Astrocyte (in vitro differentiated cells and primary cell): ENCODE measurements at regions not wholly inside any gene's neighbourhood (a gene's known extent, or its start where the extent isn't known, plus 50 kb on each side); places are given as distances from the start of the nearest gene placed in this dataset.
A peak's percentile ranks its signal among the peaks of the same experiment; 100 is the strongest.

Experiments used
- DNase-seq: peaks from one replicate; pipeline ENCODE4 v3.0.0-alpha.2; 2010; ENCODE audit warnings: low read depth
- FAIRE-seq: peaks from 2 replicates; lab custom pipeline; 2011; peaks lifted over from hg19 to GRCh38; lab: Jason Lieb, UNC
- H2AFZ ChIP-seq: 2 replicates; pipeline ENCODE4 v1.6.0; 2012; ENCODE audit warnings: low read depth, low read length, inconsistent platforms
- H3K27ac ChIP-seq: 2 replicates; pipeline ENCODE4 v1.5.1; 2011; ENCODE audit warnings: low read depth, low read length, inconsistent platforms
- H3K27me3 ChIP-seq: 2 replicates; pipeline ENCODE4 v1.6.0; 2011; ENCODE audit warnings: low read length, inconsistent platforms; ENCODE audit not compliant: insufficient read depth
- H3K36me3 ChIP-seq: 2 replicates; pipeline ENCODE4 v1.5.1; 2011; ENCODE audit warnings: low read length, inconsistent platforms; ENCODE audit not compliant: insufficient read depth
- H3K4me1 ChIP-seq: 2 replicates; pipeline ENCODE4 v1.5.1; 2011; ENCODE audit warnings: low read length, inconsistent platforms; ENCODE audit not compliant: insufficient read depth
- H3K4me2 ChIP-seq: 2 replicates; pipeline ENCODE4 v1.6.0; 2012; ENCODE audit warnings: low read length, inconsistent platforms
- H3K4me3 ChIP-seq: 2 replicates; pipeline ENCODE4 v1.5.1; 2011; ENCODE audit warnings: low read depth, mild to moderate bottlenecking, low read length, inconsistent platforms; ENCODE audit not compliant: insufficient read depth
- H3K79me2 ChIP-seq: 2 replicates; pipeline ENCODE4 v1.6.0; 2012; ENCODE audit warnings: mild to moderate bottlenecking, low read length, inconsistent platforms; ENCODE audit not compliant: insufficient read depth
- H3K9ac ChIP-seq: 2 replicates; pipeline ENCODE4 v1.6.0; 2012; ENCODE audit warnings: mild to moderate bottlenecking, low read length, inconsistent platforms
- H3K9me3 ChIP-seq: 2 replicates; pipeline ENCODE4 v1.5.1; 2012; ENCODE audit warnings: low read depth, mild to moderate bottlenecking, low read length, inconsistent platforms; ENCODE audit not compliant: insufficient read depth
- H4K20me1 ChIP-seq: 2 replicates; pipeline ENCODE4 v1.6.0; 2012; ENCODE audit warnings: low read length, inconsistent platforms; ENCODE audit not compliant: insufficient read depth
- H3K27ac Mint-ChIP-seq: one replicate; pipeline ENCODE4 v1.8.0; 2021; ENCODE audit warnings: mild to moderate bottlenecking, mixed read lengths; ENCODE audit not compliant: unreplicated experiment
- H3K27me3 Mint-ChIP-seq: one replicate; pipeline ENCODE4 v1.8.0; 2021; ENCODE audit warnings: low read depth, mixed read lengths; ENCODE audit not compliant: unreplicated experiment
- H3K36me3 Mint-ChIP-seq: one replicate; pipeline ENCODE4 v1.8.0; 2021; ENCODE audit warnings: low read depth, mixed read lengths; ENCODE audit not compliant: unreplicated experiment
- H3K4me1 Mint-ChIP-seq: one replicate; pipeline ENCODE4 v1.8.0; 2021; ENCODE audit warnings: low read depth, mixed read lengths; ENCODE audit not compliant: unreplicated experiment
- H3K4me3 Mint-ChIP-seq: one replicate; pipeline ENCODE4 v1.8.0; 2021; ENCODE audit warnings: mild to moderate bottlenecking, moderate library complexity, mixed read lengths; ENCODE audit not compliant: unreplicated experiment
- H3K9me3 Mint-ChIP-seq: one replicate; pipeline ENCODE4 v1.8.0; 2021; ENCODE audit warnings: mild to moderate bottlenecking, mixed read lengths; ENCODE audit not compliant: unreplicated experiment
- EZH2 ChIP-seq: IDR thresholded peaks from 2 replicates; pipeline ENCODE4 v1.6.1; 2012; ENCODE audit warnings: mild to moderate bottlenecking, low read length, inconsistent platforms; ENCODE audit not compliant: insufficient read depth
- TF ChIP-seq, protein P1 (sequence below): IDR thresholded peaks from 2 replicates; pipeline ENCODE4 v1.5.1; 2011; ENCODE audit warnings: low read depth, mild to moderate bottlenecking, inconsistent platforms, low read length, moderate library complexity; ENCODE audit not compliant: insufficient read depth

DNA sequence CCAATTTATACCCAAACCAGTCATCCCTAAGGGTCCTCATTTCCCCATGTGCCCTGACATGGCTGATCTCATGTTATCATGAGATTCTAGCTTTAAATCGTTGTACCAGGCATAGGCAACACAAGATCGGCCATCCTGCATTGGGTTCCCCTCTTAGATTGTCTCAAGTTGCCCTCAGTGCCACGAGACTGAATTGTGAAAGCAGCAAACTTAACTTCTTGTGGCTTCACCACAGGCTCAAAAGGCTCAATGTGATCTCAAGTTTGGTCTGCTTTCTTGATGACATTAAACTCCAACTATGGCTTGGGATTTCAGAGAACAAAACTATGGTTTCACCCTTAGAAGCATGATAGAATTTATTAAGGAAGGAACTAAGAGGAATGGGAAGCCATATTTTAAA lies 168.5 kb upstream of the SYT6 start:
- Histone ChIP-seq H3K27me3 (no peaks in the 10 kb centered on the region), H3K9me3 (no peaks in the 10 kb centered on the region), H3K27ac (no peak overlapping the region), H3K4me1 (peaks cover 26% of the 10 kb centered on the region), H3K9ac (no peak overlapping the region), H4K20me1 (no peaks in the 10 kb centered on the region), H2AFZ (no peak overlapping the region), H3K4me3 (no peak overlapping the region), H3K79me2 (no peaks in the 10 kb centered on the region), H3K36me3 (no peaks in the 10 kb centered on the region), H3K4me2 (no peak overlapping the region)
- Mint-ChIP-seq H3K4me3 (no peak overlapping the region), H3K27ac (no peak overlapping the region), H3K36me3 (no peaks in the 10 kb centered on the region), H3K4me1 (peaks cover 24% of the 10 kb centered on the region), H3K9me3 (no peaks in the 10 kb centered on the region), H3K27me3 (no peaks in the 10 kb centered on the region)
- FAIRE-seq: no peak
- no peak for DNase-seq
- TF ChIP-seq, protein P1, sequence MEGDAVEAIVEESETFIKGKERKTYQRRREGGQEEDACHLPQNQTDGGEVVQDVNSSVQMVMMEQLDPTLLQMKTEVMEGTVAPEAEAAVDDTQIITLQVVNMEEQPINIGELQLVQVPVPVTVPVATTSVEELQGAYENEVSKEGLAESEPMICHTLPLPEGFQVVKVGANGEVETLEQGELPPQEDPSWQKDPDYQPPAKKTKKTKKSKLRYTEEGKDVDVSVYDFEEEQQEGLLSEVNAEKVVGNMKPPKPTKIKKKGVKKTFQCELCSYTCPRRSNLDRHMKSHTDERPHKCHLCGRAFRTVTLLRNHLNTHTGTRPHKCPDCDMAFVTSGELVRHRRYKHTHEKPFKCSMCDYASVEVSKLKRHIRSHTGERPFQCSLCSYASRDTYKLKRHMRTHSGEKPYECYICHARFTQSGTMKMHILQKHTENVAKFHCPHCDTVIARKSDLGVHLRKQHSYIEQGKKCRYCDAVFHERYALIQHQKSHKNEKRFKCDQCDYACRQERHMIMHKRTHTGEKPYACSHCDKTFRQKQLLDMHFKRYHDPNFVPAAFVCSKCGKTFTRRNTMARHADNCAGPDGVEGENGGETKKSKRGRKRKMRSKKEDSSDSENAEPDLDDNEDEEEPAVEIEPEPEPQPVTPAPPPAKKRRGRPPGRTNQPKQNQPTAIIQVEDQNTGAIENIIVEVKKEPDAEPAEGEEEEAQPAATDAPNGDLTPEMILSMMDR: no peak
- no peak for TF ChIP-seq EZH2

GRCh38 chr1:114320586-114320985 lies 166.9 kb upstream of the SYT6 start:
- Histone ChIP-seq H3K27ac (peak overlapping the region; percentile 76), H3K4me3 (no peak overlapping the region), H2AFZ (no peak overlapping the region), H3K9me3 (no peaks in the 10 kb centered on the region), H3K79me2 (no peaks in the 10 kb centered on the region), H4K20me1 (no peaks in the 10 kb centered on the region), H3K27me3 (no peaks in the 10 kb centered on the region), H3K4me1 (peaks cover 26% of the 10 kb centered on the region), H3K36me3 (no peaks in the 10 kb centered on the region), H3K9ac (peak overlapping the region; percentile 21), H3K4me2 (peak overlapping the region; percentile 72)
- Mint-ChIP-seq H3K27me3 (no peaks in the 10 kb centered on the region), H3K9me3 (no peaks in the 10 kb centered on the region), H3K4me3 (no peak overlapping the region), H3K36me3 (no peaks in the 10 kb centered on the region), H3K4me1 (peaks cover 28% of the 10 kb centered on the region), H3K27ac (peak overlapping the region; percentile 94)
- DNase-seq (peak; percentile 96), FAIRE-seq (peak; percentile 100)
- TF ChIP-seq, protein P1: no peak
- TF ChIP-seq EZH2: no peak

GRCh38 chr1:114319418-114319817 lies 165.7 kb upstream of the SYT6 start:
- peak; percentile 13 for FAIRE-seq
- H2AFZ ChIP-seq: no peak overlapping the region
- peaks cover 31% of the 10 kb centered on the region for H3K4me1 Mint-ChIP-seq

More at GRCh38 chr1:114319418-114319817, 165.7 kb upstream of the SYT6 start:
- Mint-ChIP-seq H3K9me3 (no peaks in the 10 kb centered on the region), H3K27ac (peak overlapping the region; percentile 94), H3K27me3 (no peaks in the 10 kb centered on the region), H3K4me3 (no peak overlapping the region), H3K36me3 (no peaks in the 10 kb centered on the region)
- no peaks in the 10 kb centered on the region for H3K9me3 ChIP-seq
- H3K4me1 ChIP-seq: peaks cover 26% of the 10 kb centered on the region
- H3K9ac ChIP-seq: peak overlapping the region; percentile 37
- peak overlapping the region; percentile 76 for H3K27ac ChIP-seq
- TF ChIP-seq EZH2: no peak
- TF ChIP-seq, protein P1: no peak
- H4K20me1 ChIP-seq: no peaks in the 10 kb centered on the region
- peak overlapping the region; percentile 72 for H3K4me2 ChIP-seq
- H3K4me3 ChIP-seq: peak overlapping the region; percentile 22
- H3K36me3 ChIP-seq: no peaks in the 10 kb centered on the region
- no peaks in the 10 kb centered on the region for H3K79me2 ChIP-seq
- H3K27me3 ChIP-seq: no peaks in the 10 kb centered on the region
- peak; percentile 80 for DNase-seq
